SU-DHL-6 (cell line): ENCODE measurements at regions not wholly inside any gene's neighbourhood (a gene's known extent, or its start where the extent isn't known, plus 50 kb on each side); places are given as distances from the start of the nearest gene placed in this dataset.

Experiments used
- H2AFZ ChIP-seq: fragments of 200-600 bp; sonication (generic); 2 replicates; pipeline ENCODE4 v1.6.1; 2014; ENCODE audit warnings: low read depth, mild to moderate bottlenecking, moderate library complexity, mixed read lengths, antibody characterized with exemption, low read length; ENCODE audit not compliant: severe bottlenecking
- H3F3A ChIP-seq: fragments of 200-600 bp; shearing (Covaris generic); 2 replicates; pipeline ENCODE4 v1.6.0; 2016; ENCODE audit warnings: antibody characterized with exemption, mild to moderate bottlenecking; ENCODE audit not compliant: insufficient read depth
- H3K27ac ChIP-seq: fragments of 200-600 bp; sonication (generic); 2 replicates; pipeline ENCODE4 v1.5.1; 2016; ENCODE audit warnings: low read depth, mild to moderate bottlenecking, low read length, moderate library complexity, mixed read lengths
- H3K27me3 ChIP-seq: fragments of 200-600 bp; sonication (generic), shearing (Covaris generic); 2 replicates; pipeline ENCODE4 v1.6.0; 2014; ENCODE audit warnings: mild to moderate bottlenecking, low read length
- H3K36me3 ChIP-seq: fragments of 200-600 bp; sonication (generic); 2 replicates; pipeline ENCODE4 v1.6.1; 2014; ENCODE audit warnings: mild to moderate bottlenecking, low read length, mixed read lengths
- H3K4me2 ChIP-seq: fragments of 300-600, 200-600 bp; shearing (Covaris generic), sonication (generic); 2 replicates; pipeline ENCODE4 v1.6.0; 2014; ENCODE audit warnings: low read length, low read depth, mild to moderate bottlenecking; ENCODE audit not compliant: poor library complexity, severe bottlenecking
- H3K4me3 ChIP-seq: fragments of 200-600 bp; sonication (generic); 2 replicates; pipeline ENCODE4 v1.5.1; 2014; ENCODE audit warnings: antibody characterized with exemption, low read length, mild to moderate bottlenecking, mixed read lengths; ENCODE audit not compliant: insufficient read depth, poor library complexity, severe bottlenecking
- H3K79me2 ChIP-seq: fragments of 200-600 bp; sonication (generic); 2 replicates; pipeline ENCODE4 v1.6.1; 2014; ENCODE audit warnings: mild to moderate bottlenecking, low read length, moderate library complexity; ENCODE audit not compliant: insufficient read depth
- H3K9ac ChIP-seq: fragments of 200-600 bp; sonication (generic); 2 replicates; pipeline ENCODE4 v1.7.0; 2014; ENCODE audit warnings: mild to moderate bottlenecking, low read length
- H3K9me2 ChIP-seq: fragments of 200-600 bp; sonication (generic); replicated peaks from 2 replicates; pipeline ENCODE4 v1.6.1; 2014; ENCODE audit warnings: low read length; ENCODE audit not compliant: insufficient read depth
- H3K9me3 ChIP-seq: fragments of 200-600 bp; sonication (generic); 2 replicates; pipeline ENCODE4 v1.6.1; 2014; ENCODE audit warnings: low read length, mixed read lengths; ENCODE audit not compliant: insufficient read depth
- H4K20me1 ChIP-seq: fragments of 200-600 bp; sonication (generic); 2 replicates; pipeline ENCODE4 v1.6.1; 2014; ENCODE audit warnings: low read depth, mild to moderate bottlenecking, antibody characterized with exemption, low read length, moderate library complexity, mixed read lengths
- EZH2phosphoT487 ChIP-seq: fragments of 200-600 bp; sonication (generic), shearing (Covaris generic); conservative IDR thresholded peaks from 2 replicates; pipeline ENCODE4 v1.6.1; 2018; ENCODE audit warnings: mild to moderate bottlenecking, antibody characterized with exemption, low read length, moderate library complexity, mixed read lengths
- TF ChIP-seq, protein P1 (sequence below): fragments of 200-600 bp; sonication (generic); IDR thresholded peaks from one replicate; pipeline ENCODE4 v1.5.1; 2017; ENCODE audit warnings: antibody characterized with exemption, mild to moderate bottlenecking, low read length, moderate library complexity; ENCODE audit not compliant: insufficient read depth, poor library complexity, severe bottlenecking

GRCh38 chr5:91978221-91978882 lies 595.2 kb upstream of the ARRDC3 start:
- no peak overlapping the region for H3K9ac ChIP-seq
- no peak overlapping the region for H3K27ac ChIP-seq
- H3K9me2 ChIP-seq, result no peaks in the 10 kb centered on the region
- TF ChIP-seq EZH2phosphoT487, result no peak
- TF ChIP-seq, protein P1, sequence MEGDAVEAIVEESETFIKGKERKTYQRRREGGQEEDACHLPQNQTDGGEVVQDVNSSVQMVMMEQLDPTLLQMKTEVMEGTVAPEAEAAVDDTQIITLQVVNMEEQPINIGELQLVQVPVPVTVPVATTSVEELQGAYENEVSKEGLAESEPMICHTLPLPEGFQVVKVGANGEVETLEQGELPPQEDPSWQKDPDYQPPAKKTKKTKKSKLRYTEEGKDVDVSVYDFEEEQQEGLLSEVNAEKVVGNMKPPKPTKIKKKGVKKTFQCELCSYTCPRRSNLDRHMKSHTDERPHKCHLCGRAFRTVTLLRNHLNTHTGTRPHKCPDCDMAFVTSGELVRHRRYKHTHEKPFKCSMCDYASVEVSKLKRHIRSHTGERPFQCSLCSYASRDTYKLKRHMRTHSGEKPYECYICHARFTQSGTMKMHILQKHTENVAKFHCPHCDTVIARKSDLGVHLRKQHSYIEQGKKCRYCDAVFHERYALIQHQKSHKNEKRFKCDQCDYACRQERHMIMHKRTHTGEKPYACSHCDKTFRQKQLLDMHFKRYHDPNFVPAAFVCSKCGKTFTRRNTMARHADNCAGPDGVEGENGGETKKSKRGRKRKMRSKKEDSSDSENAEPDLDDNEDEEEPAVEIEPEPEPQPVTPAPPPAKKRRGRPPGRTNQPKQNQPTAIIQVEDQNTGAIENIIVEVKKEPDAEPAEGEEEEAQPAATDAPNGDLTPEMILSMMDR, result no peak
- H3K79me2 ChIP-seq, result no peaks in the 10 kb centered on the region
- H2AFZ ChIP-seq, result no peak overlapping the region
- H3F3A ChIP-seq, result no peaks in the 10 kb centered on the region
- no peaks in the 10 kb centered on the region for H3K27me3 ChIP-seq
- no peak overlapping the region for H3K4me2 ChIP-seq
- H3K4me3 ChIP-seq, result no peak overlapping the region
- H3K36me3 ChIP-seq, result no peaks in the 10 kb centered on the region
- H4K20me1 ChIP-seq, result 0 out of 2 replicates have a peak, but pooled peaks cover 3% of the 10 kb centered on the region
- no peaks in the 10 kb centered on the region for H3K9me3 ChIP-seq

DNA sequence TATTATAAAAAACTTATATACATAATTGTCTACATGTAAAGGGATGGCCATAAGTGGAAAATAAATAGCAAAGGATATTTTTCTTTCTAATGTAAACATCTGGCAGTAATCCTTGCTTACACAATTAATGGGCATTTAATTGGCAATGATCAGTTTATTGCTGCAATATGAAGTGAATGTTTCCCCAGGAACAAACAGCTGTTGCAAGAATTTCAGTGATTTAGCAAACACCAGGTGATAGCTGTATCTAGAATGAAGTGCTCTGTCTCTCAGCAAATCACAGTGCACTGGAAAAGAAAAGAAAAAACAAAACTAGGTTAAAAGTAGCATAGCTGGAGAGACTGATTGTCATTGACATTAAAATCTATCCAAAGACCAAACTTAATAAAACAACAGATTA lies 594.5 kb upstream of the ARRDC3 start:
- Histone ChIP-seq H3K4me2 (no peak overlapping the region), H3K4me3 (no peak overlapping the region)
- TF ChIP-seq, protein P1, result no peak
- TF ChIP-seq EZH2phosphoT487, result no peak

DNA sequence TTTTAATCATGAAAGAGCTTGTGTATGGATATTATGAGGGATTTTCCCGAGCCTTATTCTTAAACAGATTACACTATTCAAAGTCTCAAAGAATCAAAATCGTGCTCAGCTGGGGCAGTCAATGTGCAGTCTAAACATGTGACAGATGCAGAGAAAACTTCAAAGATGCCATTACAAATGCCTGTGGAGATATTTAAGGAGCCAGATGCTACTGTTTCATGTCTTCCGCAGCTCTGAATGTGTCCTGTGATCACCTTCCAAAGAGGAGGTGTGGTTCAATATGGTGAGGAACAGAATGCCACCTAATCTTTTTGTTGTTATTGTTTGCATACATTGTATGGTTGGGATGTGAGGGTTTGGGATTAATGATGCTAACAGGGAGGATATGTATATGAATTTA lies 593.3 kb upstream of the ARRDC3 start:
- Histone ChIP-seq H3K4me2 (no peak overlapping the region), H3K9ac (no peak overlapping the region), H2AFZ (no peak overlapping the region), H3K79me2 (no peaks in the 10 kb centered on the region), H4K20me1 (0 out of 2 replicates have a peak, but pooled peaks cover 3% of the 10 kb centered on the region), H3K4me3 (no peak overlapping the region), H3K9me3 (no peaks in the 10 kb centered on the region), H3F3A (no peaks in the 10 kb centered on the region), H3K27ac (no peak overlapping the region), H3K9me2 (no peaks in the 10 kb centered on the region), H3K36me3 (no peaks in the 10 kb centered on the region), H3K27me3 (no peaks in the 10 kb centered on the region)
- TF ChIP-seq, protein P1, result no peak
- no peak for TF ChIP-seq EZH2phosphoT487

More for the DNA sequence above, 594.5 kb upstream of the ARRDC3 start:
- Histone ChIP-seq H3K27me3 (no peaks in the 10 kb centered on the region), H3K79me2 (no peaks in the 10 kb centered on the region), H3K27ac (no peak overlapping the region), H3K9me2 (no peaks in the 10 kb centered on the region), H3F3A (no peaks in the 10 kb centered on the region), H4K20me1 (0 out of 2 replicates have a peak, but pooled peaks cover 3% of the 10 kb centered on the region), H2AFZ (no peak overlapping the region), H3K9ac (no peak overlapping the region), H3K36me3 (no peaks in the 10 kb centered on the region), H3K9me3 (no peaks in the 10 kb centered on the region)
